SU-DHL-6 (cell line): ENCODE measurements at regions not wholly inside any gene's neighbourhood (a gene's known extent, or its start where the extent isn't known, plus 50 kb on each side); places are given as distances from the start of the nearest gene placed in this dataset.

ENCODE experiments used
- H2AFZ ChIP-seq: fragments of 200-600 bp; sonication (generic); 2 replicates; pipeline ENCODE4 v1.6.1; 2014; ENCODE audit warnings: low read depth, mild to moderate bottlenecking, moderate library complexity, mixed read lengths, antibody characterized with exemption, low read length; ENCODE audit not compliant: severe bottlenecking
- H3F3A ChIP-seq: fragments of 200-600 bp; shearing (Covaris generic); 2 replicates; pipeline ENCODE4 v1.6.0; 2016; ENCODE audit warnings: antibody characterized with exemption, mild to moderate bottlenecking; ENCODE audit not compliant: insufficient read depth
- H3K27ac ChIP-seq: fragments of 200-600 bp; sonication (generic); 2 replicates; pipeline ENCODE4 v1.5.1; 2016; ENCODE audit warnings: low read depth, mild to moderate bottlenecking, low read length, moderate library complexity, mixed read lengths
- H3K27me3 ChIP-seq: fragments of 200-600 bp; sonication (generic), shearing (Covaris generic); 2 replicates; pipeline ENCODE4 v1.6.0; 2014; ENCODE audit warnings: mild to moderate bottlenecking, low read length
- H3K36me3 ChIP-seq: fragments of 200-600 bp; sonication (generic); 2 replicates; pipeline ENCODE4 v1.6.1; 2014; ENCODE audit warnings: mild to moderate bottlenecking, low read length, mixed read lengths
- H3K4me2 ChIP-seq: fragments of 300-600, 200-600 bp; shearing (Covaris generic), sonication (generic); 2 replicates; pipeline ENCODE4 v1.6.0; 2014; ENCODE audit warnings: low read length, low read depth, mild to moderate bottlenecking; ENCODE audit not compliant: poor library complexity, severe bottlenecking
- H3K4me3 ChIP-seq: fragments of 200-600 bp; sonication (generic); 2 replicates; pipeline ENCODE4 v1.5.1; 2014; ENCODE audit warnings: antibody characterized with exemption, low read length, mild to moderate bottlenecking, mixed read lengths; ENCODE audit not compliant: insufficient read depth, poor library complexity, severe bottlenecking
- H3K79me2 ChIP-seq: fragments of 200-600 bp; sonication (generic); 2 replicates; pipeline ENCODE4 v1.6.1; 2014; ENCODE audit warnings: mild to moderate bottlenecking, low read length, moderate library complexity; ENCODE audit not compliant: insufficient read depth
- H3K9ac ChIP-seq: fragments of 200-600 bp; sonication (generic); 2 replicates; pipeline ENCODE4 v1.7.0; 2014; ENCODE audit warnings: mild to moderate bottlenecking, low read length
- H3K9me2 ChIP-seq: fragments of 200-600 bp; sonication (generic); replicated peaks from 2 replicates; pipeline ENCODE4 v1.6.1; 2014; ENCODE audit warnings: low read length; ENCODE audit not compliant: insufficient read depth
- H3K9me3 ChIP-seq: fragments of 200-600 bp; sonication (generic); 2 replicates; pipeline ENCODE4 v1.6.1; 2014; ENCODE audit warnings: low read length, mixed read lengths; ENCODE audit not compliant: insufficient read depth
- H4K20me1 ChIP-seq: fragments of 200-600 bp; sonication (generic); 2 replicates; pipeline ENCODE4 v1.6.1; 2014; ENCODE audit warnings: low read depth, mild to moderate bottlenecking, antibody characterized with exemption, low read length, moderate library complexity, mixed read lengths
- EZH2phosphoT487 ChIP-seq: fragments of 200-600 bp; sonication (generic), shearing (Covaris generic); conservative IDR thresholded peaks from 2 replicates; pipeline ENCODE4 v1.6.1; 2018; ENCODE audit warnings: mild to moderate bottlenecking, antibody characterized with exemption, low read length, moderate library complexity, mixed read lengths
- TF ChIP-seq, protein P1 (sequence below): fragments of 200-600 bp; sonication (generic); IDR thresholded peaks from one replicate; pipeline ENCODE4 v1.5.1; 2017; ENCODE audit warnings: antibody characterized with exemption, mild to moderate bottlenecking, low read length, moderate library complexity; ENCODE audit not compliant: insufficient read depth, poor library complexity, severe bottlenecking

DNA sequence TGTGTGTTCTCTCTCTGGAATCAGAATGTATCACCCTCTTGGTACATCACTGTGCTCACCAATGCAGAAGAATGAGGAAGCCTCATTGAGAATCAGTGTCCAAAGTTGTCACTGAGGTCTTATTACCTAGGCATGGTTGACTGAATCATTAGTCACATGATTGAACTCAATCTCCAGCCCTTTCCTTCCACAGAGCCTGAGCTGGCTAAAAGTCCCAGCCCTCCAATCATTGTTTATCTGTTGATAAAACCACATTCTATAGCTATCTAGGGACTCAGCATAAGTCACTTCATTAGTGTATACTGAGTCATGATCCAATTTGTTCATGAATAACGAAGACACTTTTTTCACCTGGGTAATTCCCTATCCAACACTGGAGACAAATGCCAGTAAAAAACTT, 396.8 kb downstream of the TRAM1L1 start:
- Histone ChIP-seq H3K27ac (no peak overlapping the region), H3K4me3 (no peak overlapping the region), H3K9me3 (no peaks in the 10 kb centered on the region), H3K79me2 (no peaks in the 10 kb centered on the region), H3K4me2 (no peak overlapping the region), H3K36me3 (no peaks in the 10 kb centered on the region), H3K27me3 (no peaks in the 10 kb centered on the region), H2AFZ (no peak overlapping the region), H3K9me2 (no peaks in the 10 kb centered on the region), H3K9ac (no peak overlapping the region), H4K20me1 (no peaks in the 10 kb centered on the region), H3F3A (no peaks in the 10 kb centered on the region)
- TF ChIP-seq, protein P1, sequence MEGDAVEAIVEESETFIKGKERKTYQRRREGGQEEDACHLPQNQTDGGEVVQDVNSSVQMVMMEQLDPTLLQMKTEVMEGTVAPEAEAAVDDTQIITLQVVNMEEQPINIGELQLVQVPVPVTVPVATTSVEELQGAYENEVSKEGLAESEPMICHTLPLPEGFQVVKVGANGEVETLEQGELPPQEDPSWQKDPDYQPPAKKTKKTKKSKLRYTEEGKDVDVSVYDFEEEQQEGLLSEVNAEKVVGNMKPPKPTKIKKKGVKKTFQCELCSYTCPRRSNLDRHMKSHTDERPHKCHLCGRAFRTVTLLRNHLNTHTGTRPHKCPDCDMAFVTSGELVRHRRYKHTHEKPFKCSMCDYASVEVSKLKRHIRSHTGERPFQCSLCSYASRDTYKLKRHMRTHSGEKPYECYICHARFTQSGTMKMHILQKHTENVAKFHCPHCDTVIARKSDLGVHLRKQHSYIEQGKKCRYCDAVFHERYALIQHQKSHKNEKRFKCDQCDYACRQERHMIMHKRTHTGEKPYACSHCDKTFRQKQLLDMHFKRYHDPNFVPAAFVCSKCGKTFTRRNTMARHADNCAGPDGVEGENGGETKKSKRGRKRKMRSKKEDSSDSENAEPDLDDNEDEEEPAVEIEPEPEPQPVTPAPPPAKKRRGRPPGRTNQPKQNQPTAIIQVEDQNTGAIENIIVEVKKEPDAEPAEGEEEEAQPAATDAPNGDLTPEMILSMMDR, result no peak
- no peak for TF ChIP-seq EZH2phosphoT487

DNA sequence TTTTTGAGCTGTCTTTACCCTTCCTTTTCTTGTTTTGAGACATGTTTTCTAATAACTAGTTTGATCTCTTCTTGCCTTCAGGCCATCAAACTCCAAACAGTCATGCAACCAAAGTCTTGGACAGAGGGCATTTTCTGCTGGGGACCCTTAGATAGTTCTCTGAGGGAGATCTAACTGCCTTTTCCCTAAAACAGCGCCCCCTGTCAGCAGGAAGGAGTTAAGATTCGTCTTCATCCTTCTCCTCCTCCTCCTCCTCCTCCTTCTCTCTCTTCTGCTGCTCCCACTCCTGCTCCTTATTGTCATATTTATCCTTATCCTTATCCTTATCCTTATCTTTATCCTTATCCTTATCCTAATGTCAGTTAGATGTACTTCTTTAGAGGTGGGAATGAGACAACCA, 417.2 kb downstream of the TRAM1L1 start:
- no peak for TF ChIP-seq EZH2phosphoT487
- TF ChIP-seq, protein P1, result no peak
- no peaks in the 10 kb centered on the region for H3F3A ChIP-seq

DNA sequence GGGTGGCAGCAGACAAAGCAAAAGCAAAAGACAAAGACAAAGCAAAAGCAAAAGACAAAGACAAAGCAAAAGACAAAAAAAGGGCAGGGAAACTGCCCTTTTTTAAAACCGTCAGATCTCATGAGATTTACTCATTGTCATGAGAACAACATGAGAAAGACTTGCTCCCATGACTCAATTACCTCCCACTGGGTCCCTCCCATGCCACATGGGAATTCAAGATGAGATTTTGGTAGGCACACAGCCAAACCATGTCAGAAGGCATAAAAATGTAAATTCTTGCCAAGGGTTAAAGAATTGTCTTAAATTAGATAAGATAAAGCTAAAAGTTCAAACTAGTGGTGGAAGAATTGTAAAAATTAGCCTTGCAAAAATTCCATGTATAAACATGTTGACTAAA, 419.7 kb downstream of the TRAM1L1 start:
- H3F3A ChIP-seq, result no peaks in the 10 kb centered on the region
- no peak for TF ChIP-seq EZH2phosphoT487
- TF ChIP-seq, protein P1, result no peak
- no peaks in the 10 kb centered on the region for H4K20me1 ChIP-seq
- H3K4me3 ChIP-seq, result no peak overlapping the region
- H3K79me2 ChIP-seq, result no peaks in the 10 kb centered on the region
- no peaks in the 10 kb centered on the region for H3K36me3 ChIP-seq
- no peak overlapping the region for H3K27ac ChIP-seq
- no peak overlapping the region for H3K9ac ChIP-seq
- no peaks in the 10 kb centered on the region for H3K9me2 ChIP-seq
- H3K27me3 ChIP-seq, result no peaks in the 10 kb centered on the region
- H3K9me3 ChIP-seq, result no peaks in the 10 kb centered on the region
- H2AFZ ChIP-seq, result no peak overlapping the region
- H3K4me2 ChIP-seq, result no peak overlapping the region

More for the DNA sequence above, 417.2 kb downstream of the TRAM1L1 start:
- no peaks in the 10 kb centered on the region for H3K9me3 ChIP-seq
- H4K20me1 ChIP-seq, result no peaks in the 10 kb centered on the region
- H3K27me3 ChIP-seq, result no peaks in the 10 kb centered on the region
- no peaks in the 10 kb centered on the region for H3K79me2 ChIP-seq
- no peak overlapping the region for H3K27ac ChIP-seq
- H2AFZ ChIP-seq, result no peak overlapping the region
- H3K9me2 ChIP-seq, result no peaks in the 10 kb centered on the region
- H3K9ac ChIP-seq, result no peak overlapping the region
- H3K4me2 ChIP-seq, result no peak overlapping the region
- H3K36me3 ChIP-seq, result no peaks in the 10 kb centered on the region
- H3K4me3 ChIP-seq, result no peak overlapping the region
